ENCODE measurements at regions not wholly inside any gene's neighbourhood (a gene's known extent, or its start where the extent isn't known, plus 50 kb on each side); places are given as distances from the start of the nearest gene placed in this dataset.

GRCh38 chr12:88388566-88389540 is 191.4 kb downstream of the KITLG start:
- Histone ChIP-seq H3K27me3 (ENCODE audit: control insufficient read depth in 1 of 2, insufficient read depth in 2 of 2, low read length in 2 of 2) (no peaks in the 10 kb centered on the region), H3K4me2 (ENCODE audit: low read depth, low read length) (no peak overlapping the region), H3K79me2 (ENCODE audit: insufficient read depth, low read length) (no peaks in the 10 kb centered on the region), H3K9me3 (ENCODE audit: low read length) (no peaks in the 10 kb centered on the region), H3K4me1 (ENCODE audit: insufficient read depth, low read length) (no peaks in the 10 kb centered on the region), H3K27ac (ENCODE audit: extremely low read length, insufficient read depth, low read length) (no peak overlapping the region), H3K36me3 (replicated peaks in 1 of 2; ENCODE audit: control insufficient read depth in 1 of 2, insufficient read depth in 2 of 2, low read length in 2 of 2) (no peaks in the 10 kb centered on the region), H3K4me3 (replicated peaks in 1 of 3; ENCODE audit: insufficient read depth in 1 of 3, low read depth in 2 of 3, low read length in 3 of 3) (no peak overlapping the region), H3K9ac (ENCODE audit: insufficient read depth, low read depth, low read length) (no peak overlapping the region), H2AFZ (ENCODE audit: low read length) (no peak overlapping the region), H4K20me1 (ENCODE audit: insufficient read depth, low read length) (no peaks in the 10 kb centered on the region)
- 28% methylated on average over 4 of the region's 4 CpGs for WGBS (ENCODE audit: low lambda C conversion rate)
- BruUV-seq (replicated peaks), result no TSS peak
- in situ Hi-C loops (cut with HindIII; ENCODE audit: extremely low pct_ligation_motif_present, low pct_unique_long_range_greater_than_20kb) (no loop called here), intact Hi-C loops (cut with micrococcal nuclease; ENCODE audit: unreplicated experiment) (no loop called here)
- ChIA-PET CTCF (ENCODE audit: low intra/inter-chr PET ratio, low total read pairs) (no interaction called here), POLR2A (no interaction called here)
- ATAC-seq (no peak), DNase-seq (ENCODE audit: low spot score) (no peak), FAIRE-seq (no peak)
- TF ChIP-seq ZFP82 (CRISPR knock-in tag; IDR thresholded peaks at IDR 0.05; ENCODE audit: borderline replicate concordance) (no peak), FOXO1 (CRISPR knock-in tag; IDR thresholded peaks at IDR 0.05) (no peak), ZNF589 (CRISPR knock-in tag; conservative IDR thresholded peaks at IDR 0.05) (no peak), ZNF724P (CRISPR knock-in tag; IDR thresholded peaks at IDR 0.05; ENCODE audit: borderline replicate concordance) (no peak), MXD3 (CRISPR knock-in tag; IDR thresholded peaks at IDR 0.05) (no peak), ELK4 (CRISPR knock-in tag; IDR thresholded peaks at IDR 0.05; ENCODE audit: borderline replicate concordance) (no peak), ZMAT3 (CRISPR knock-in tag; conservative IDR thresholded peaks at IDR 0.05) (no peak), REST (IDR thresholded peaks at IDR 0.05; ENCODE audit: borderline replicate concordance in 1 of 2, low read depth in 1 of 2, low read length in 2 of 2) (no peak), HNRNPK (IDR thresholded peaks at IDR 0.05; ENCODE audit: low read depth, low read length, poor library complexity, severe bottlenecking) (no peak), ZNF577 (CRISPR knock-in tag; IDR thresholded peaks at IDR 0.05; ENCODE audit: borderline replicate concordance, low read depth) (no peak), DMTF1 (CRISPR knock-in tag; IDR thresholded peaks at IDR 0.05) (no peak), THRA (CRISPR knock-in tag; IDR thresholded peaks at IDR 0.05; ENCODE audit: borderline replicate concordance) (no peak)
